HG02973 (cell line): ENCODE measurements at regions not wholly inside any gene's neighbourhood (a gene's known extent, or its start where the extent isn't known, plus 50 kb on each side); places are given as distances from the start of the nearest gene placed in this dataset.

Experiments
- ATAC-seq: cut with Tn5 transposase; IDR thresholded peaks from one replicate; pipeline ENCODE4 v1.9.1; 2021; ENCODE audit warnings: moderate library complexity; ENCODE audit not compliant: unreplicated experiment

DNA sequence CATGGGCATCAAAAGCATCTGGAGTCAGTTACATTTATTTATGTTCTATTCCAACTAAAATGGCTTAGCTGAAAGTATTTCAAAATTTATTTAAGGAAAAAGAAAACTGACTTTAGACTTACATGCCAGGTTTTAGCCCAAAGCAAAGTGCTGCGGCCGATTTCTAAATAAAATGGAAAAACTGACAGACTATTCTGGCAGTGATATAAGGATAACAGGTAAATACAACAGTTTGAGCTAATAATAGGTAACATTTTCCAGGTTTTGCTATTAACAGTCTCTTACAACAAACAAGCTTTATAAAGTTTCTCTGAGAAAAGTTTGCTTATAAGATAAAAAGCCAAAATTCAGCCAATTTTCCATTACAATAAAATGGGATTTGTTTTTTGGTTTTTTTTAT, 937.2 kb upstream of the FLRT2 start:
- ATAC-seq = no peak

GRCh38 chr14:84610086-84610485, 919.9 kb upstream of the FLRT2 start:
- no peak for ATAC-seq

- ATAC-seq = no peak
These were observed 907.6 kb upstream of the FLRT2 start for GRCh38 chr14:84622357-84622756.

DNA sequence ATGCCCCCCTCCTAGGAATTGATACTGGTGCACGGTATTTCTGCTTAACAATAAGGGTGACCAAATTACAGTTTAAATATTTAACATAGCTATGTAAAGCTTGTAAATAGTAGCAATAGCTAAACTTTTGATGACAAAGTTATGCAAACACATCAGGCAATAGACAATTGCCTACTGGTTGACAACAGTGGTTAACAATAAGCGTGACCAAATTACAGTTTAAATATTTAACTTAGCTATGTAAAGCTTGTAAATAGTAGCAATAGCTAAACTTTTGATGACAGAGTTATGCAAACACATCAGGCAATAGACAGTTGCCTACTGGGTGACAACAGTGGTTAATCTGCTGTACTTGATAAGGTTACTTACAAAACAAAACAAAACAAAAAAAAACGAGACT, 886.5 kb upstream of the FLRT2 start:
- no peak for ATAC-seq

- no peak for ATAC-seq
These were observed 883.0 kb upstream of the FLRT2 start for GRCh38 chr14:84646786-84647500.

DNA sequence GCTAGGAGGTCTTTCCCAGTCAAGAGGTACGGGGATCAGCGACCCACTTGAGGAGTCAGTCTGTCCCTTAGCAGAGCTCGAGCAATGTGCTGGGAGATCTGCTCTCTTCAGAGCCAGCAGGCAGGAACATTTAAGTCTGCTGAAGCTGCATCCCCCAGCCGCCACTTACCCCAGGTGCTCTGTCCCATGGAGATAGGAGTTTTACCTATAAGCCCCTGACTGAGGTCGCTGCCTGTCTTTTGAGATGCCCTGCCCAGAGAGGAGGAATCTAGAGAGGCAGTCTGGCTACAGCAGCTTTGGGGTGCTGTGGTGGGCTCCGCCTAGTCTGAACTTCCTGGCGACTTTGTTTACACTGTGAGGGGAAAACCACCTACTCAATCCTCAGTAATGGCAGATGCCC, 874.9 kb upstream of the FLRT2 start:
- ATAC-seq = no peak

DNA sequence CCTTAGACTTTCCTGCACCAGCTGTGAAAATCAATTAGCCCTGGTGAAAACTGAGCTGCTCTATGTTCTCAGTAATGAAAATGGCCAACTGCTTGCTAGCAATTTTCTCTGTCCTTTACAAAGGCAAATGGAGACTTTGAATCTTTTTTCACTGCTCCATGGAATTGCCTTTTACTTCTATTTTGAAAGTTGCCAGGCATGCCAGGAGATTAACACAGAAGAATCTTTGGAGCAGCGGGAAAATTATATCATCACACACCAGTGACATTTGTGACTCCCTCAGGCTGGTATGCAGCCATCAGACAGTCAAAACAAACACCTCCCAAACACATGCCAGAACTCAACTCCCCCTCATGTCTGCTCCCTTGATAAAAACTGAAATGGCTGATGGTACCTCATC, 872.0 kb upstream of the FLRT2 start:
- ATAC-seq = no peak

DNA sequence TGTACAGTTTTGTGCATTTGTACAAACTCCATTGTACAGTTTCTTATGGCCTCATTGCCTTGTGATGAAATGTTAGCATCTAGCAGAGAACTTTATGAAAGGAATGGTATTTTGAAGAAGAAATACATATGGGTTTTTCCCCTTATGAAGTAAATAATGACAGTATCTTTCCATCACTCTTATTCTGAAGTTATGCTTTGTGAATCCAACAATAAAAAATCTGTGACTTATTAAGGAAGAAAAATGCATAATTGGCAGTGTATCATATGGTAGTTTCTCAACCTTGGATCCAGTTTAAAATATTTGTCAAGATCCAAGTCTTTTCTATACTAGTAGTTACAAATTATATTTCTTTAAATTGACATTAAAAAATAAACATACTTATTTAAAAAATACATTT, 859.1 kb upstream of the FLRT2 start:
- no peak for ATAC-seq

DNA sequence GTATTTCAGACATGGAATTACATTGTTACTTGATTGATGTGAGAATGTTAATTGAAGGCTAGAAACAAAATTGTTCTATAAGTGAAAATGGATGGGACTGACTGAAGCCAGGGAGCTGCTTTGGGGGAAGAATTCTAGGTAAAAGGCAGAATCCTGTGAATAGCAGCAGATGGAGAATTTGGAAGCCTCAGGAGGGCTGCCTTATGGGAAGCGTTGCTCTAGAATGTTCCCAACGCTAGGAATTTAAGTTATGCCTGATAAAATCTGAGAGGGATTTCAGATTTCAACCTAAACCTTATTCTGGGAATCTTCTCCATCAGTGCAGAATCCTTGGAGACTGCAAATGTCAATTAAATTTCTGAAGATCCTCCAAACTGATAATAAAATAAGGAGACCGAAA, 858.2 kb upstream of the FLRT2 start:
- no peak for ATAC-seq

DNA sequence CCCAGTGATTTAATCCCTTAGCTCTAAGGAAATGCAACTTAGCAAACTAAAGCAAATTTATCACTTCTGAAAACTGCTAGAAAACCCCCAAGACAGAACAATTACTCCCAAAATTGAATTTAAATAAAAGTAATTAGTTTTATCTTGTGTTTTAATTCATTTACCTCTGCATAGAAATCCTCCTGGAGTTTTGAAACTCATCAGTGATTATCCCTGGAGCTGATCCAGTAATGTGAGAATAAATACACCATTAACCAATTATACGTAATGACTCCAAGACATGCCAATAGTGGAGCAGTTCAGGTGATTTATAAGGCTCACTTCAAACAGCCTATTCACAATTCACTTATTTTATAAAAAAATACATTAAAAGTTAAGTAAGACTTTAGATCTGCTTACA, 855.3 kb upstream of the FLRT2 start:
- ATAC-seq = no peak

DNA sequence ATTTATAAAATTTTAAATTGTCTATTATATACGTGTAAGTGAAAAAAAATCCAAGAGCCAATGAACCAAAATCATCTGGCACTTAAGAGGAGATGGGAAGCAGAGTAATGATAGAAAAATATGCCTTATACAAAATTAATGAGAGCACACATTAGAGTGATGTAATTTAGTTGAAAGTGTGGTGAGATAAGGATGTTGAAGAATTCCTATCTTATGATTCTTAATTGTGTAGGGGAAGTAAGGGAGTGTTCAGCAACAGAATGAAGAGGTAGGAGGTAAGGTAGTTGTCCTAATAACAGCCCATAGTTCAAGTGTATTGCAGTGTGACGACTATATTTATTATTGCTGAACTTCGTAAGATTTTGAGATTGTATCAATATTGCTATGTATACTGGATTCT, 843.4 kb upstream of the FLRT2 start:
- ATAC-seq = no peak

DNA sequence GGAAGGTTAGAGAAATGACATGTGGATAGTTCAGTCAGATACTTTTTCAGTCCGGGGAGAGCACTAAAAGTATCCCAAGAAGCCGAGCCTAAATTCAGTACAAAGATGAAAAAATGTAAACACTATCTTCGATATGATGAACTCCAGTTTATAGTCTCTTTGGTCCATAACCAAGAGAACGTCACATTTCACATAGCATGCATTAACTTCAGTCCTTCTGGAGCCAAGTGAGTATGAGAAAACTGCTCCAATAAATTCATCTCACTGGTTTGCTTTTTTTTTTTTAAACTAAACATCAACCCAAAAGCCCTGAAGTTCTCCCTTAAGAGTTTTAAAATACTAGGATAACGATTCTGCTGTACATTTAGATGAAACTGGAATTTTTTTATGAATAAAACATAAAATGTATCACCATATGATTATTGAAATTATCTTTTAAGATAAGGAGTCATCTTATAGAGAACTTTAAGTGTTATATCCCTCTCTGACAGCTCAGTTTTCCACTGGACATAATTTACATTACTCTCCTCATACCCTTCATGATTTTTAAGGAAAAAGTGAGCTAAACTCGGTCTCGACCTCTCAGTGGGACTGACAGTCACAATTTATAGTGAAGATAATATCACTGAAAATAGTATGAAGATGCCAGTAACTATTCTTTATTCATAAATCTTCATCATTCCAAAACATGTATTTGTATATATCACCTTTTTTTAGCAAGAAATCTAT, 841.5 kb upstream of the FLRT2 start:
- no peak for ATAC-seq

- no peak for ATAC-seq
These were observed 835.8 kb upstream of the FLRT2 start for GRCh38 chr14:84694161-84694560.

DNA sequence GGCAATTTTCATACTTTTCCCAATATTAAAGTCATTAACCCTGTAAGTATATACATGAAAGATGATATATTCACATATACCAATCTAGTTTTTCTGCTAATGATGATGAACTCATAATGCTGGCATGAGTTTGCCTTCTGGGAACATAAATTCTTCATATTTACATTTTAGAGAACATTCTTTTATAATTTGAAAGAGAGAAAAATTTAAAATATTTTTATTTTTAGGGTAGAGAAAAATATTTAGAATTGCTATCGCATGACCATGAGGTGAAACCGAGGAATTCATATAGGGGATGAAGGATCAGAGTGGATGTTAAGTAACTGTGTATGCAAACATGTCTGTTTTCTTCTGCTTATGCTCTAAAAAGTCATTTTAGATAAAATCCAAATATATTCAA, 825.3 kb upstream of the FLRT2 start:
- ATAC-seq = no peak

GRCh38 chr14:84707830-84708229, 822.1 kb upstream of the FLRT2 start:
- no peak for ATAC-seq

- ATAC-seq = no peak
These were observed 821.1 kb upstream of the FLRT2 start for GRCh38 chr14:84708865-84709264.

DNA sequence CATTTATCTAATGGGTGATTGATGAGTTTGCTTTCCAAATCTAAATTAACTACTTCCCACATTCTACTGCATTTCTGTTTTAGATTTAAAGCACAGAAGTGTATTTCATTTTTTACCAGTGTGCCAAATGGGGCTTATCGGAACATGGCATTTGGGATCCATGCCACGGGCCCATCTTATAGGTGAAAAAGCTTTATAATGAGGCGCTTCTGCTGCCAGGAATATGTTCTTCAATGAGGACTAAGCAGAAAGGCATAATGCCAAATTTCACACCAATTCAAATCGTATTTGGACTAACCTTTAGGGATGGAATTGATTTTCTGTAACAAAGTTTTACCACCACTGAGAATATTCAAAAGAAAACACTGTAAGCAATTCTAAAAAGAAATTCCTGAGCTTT, 803.5 kb upstream of the FLRT2 start:
- ATAC-seq = no peak

GRCh38 chr14:84749191-84749955, 780.6 kb upstream of the FLRT2 start:
- ATAC-seq = no peak

GRCh38 chr14:84750284-84750683, 779.7 kb upstream of the FLRT2 start:
- no peak for ATAC-seq

GRCh38 chr14:84750763-84751554, 779.0 kb upstream of the FLRT2 start:
- ATAC-seq = no peak

DNA sequence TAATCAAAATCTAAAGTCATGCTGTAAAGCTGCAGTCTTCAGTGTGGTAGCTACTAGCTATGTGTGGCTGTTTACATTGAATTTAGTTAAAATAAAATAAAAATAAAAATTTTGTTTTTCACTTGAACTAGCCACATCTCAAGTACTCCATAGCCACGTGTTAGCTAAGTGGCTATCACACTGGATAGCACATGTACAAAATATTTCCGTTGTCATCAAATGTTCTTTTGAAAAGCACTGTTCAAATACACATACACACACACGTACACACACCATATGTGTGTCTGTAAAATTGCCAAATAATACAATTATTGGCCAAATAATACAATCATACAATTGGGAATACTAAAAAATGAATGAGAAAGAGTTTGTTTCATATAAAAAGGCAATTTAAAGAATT, 778.2 kb upstream of the FLRT2 start:
- no peak for ATAC-seq
